Left colon (tissue), 2 donors: ENCODE measurements at regions not wholly inside any gene's neighbourhood (a gene's known extent, or its start where the extent isn't known, plus 50 kb on each side); places are given as distances from the start of the nearest gene placed in this dataset.
"Not testable (repeated sequence)": the region's sequence is repeated elsewhere in the genome, so short reads cannot be mapped to it uniquely, and the experiment has no call there.

ENCODE experiments used
- ATAC-seq: fragments of 200-7000 bp; cut with Tn5 transposase; one replicate; pipeline ENCODE4 v1.9.1; 2020; ENCODE audit warnings: mild to moderate bottlenecking, moderate library complexity
- DNase-seq, 2 donors: peaks; one replicate each; pipeline ENCODE4 v3.0.0-alpha.2; 2020
- intact Hi-C, 2 donors: fragments of 100-400 bp; cut with DNase I in 1 of 2; cut with micrococcal nuclease in 1 of 2; formaldehyde crosslinking; loops; one replicate each; pipeline versions ENCODE4 v1.11.2 to v1.14.0; 2022; cut with DNase I, micrococcal nuclease
- donor health status: DM: no; HTN: no; CAD: no.
- donor health status: DM: yes; HTN: yes; CAD: no.

DNA sequence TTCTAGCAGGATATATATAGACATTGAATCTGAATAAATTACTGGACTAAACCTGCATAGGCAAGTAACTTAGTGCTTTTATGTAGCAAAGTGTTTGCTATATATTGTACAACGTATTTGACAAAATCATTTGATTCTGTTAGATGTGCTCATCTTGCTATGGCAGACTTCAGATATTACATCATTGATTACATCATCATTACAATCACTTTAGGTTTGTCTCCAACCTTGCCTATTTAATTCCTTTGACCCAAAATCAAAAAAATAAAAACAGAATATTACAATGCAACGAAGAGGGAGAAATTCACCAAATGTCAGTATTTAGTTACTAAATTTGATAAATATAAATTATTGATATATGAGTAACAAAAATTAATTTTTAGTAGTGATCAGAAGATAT lies 155.7 kb upstream of the STEAP1 start:
- DNase-seq (no peak), ATAC-seq (no peak)
- intact Hi-C loops: no loop called here

DNA sequence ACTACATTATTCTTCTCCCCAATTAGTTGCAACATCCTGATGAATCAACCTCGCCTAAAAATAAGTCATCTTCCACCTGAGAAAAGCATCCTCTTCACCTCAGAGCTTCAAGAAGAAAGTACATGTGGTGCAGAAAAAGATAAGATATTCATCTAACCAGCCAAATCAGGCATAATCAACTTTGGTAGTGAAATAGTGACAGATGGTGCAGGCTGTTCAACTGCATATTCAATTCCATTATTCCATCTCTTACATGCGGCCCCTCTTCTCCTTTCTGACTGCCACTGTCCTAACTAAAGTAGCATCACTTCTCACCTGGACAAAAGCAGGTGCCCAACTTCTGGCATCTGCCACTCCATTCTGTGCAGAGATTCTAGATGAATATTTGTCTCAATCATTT lies 148.4 kb upstream of the STEAP1 start:
- DNase-seq: no peak
- ATAC-seq: no peak
- intact Hi-C loops: no loop called here

DNA sequence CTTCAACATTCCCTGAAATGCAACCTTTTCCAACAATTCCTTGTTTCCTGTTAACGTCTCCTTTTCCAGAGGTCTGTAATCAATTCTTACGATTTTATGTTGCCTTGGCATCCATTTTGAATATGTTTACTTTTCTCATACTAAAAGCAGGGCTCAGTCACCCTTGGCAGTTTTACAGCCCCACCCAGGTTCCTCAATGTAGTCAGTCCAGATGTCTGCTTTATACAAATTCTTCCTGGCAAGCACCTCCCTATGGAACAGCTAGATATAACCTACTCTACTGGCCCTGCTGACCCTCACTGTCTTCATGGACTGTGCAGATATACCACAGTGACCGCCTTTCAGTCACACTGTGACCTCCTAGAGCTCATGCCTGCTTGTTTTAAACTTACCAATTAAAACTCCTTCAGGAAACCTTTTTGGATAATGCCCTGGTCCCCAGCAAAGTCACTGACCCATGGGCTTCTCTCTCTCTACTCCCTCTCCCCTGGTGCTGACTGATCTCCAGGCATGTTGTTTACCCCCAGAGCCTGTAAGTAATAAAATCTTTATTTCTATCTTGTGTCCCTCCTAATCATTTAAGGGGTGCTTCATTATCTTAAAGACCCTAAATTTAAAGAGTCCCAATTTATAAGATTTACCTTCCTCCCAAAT lies 147.1 kb upstream of the STEAP1 start:
- peak; percentile 53 to 70 for DNase-seq
- intact Hi-C loops: no loop called here
- ATAC-seq: peak; percentile 99

DNA sequence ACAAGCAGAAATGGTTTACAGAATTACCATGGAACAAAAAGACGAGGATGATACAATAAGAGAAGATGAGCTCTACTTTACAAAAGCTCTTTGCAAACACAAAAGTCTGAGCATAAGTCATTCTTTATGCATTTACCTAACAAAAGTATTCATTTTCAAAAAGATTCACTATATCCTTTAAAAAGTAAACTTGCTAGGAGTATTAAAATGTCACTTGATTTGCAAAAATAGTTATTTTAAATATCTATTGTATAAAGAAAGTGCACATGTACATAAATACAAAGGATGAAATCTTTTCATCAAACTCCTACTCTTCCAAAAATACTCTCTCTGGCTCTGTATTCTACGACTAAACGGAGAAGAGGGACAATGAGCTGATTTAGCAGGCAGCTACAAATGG lies 146.4 kb upstream of the STEAP1 start:
- DNase-seq (no peak), ATAC-seq (no peak)
- intact Hi-C loops: no loop called here

DNA sequence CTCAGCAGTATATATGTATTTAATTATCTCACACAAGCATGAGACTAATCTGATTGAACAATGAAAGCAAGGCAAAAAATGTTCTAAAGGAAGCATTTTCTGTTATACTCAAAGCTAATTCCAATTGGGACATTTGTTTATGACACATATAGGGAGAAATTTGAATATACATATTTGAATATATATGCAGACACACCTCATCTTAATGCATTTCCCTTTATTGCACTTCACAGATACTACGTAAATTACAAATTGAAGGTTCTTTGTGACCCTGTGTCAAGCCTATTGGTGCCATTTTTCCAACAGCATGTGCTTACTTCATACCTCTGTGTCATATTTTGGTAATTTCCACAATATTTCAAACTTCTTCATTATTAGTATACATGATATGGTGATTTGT lies 132.1 kb upstream of the STEAP1 start:
- DNase-seq: no peak
- no peak for ATAC-seq
- intact Hi-C loops: no loop called here

DNA sequence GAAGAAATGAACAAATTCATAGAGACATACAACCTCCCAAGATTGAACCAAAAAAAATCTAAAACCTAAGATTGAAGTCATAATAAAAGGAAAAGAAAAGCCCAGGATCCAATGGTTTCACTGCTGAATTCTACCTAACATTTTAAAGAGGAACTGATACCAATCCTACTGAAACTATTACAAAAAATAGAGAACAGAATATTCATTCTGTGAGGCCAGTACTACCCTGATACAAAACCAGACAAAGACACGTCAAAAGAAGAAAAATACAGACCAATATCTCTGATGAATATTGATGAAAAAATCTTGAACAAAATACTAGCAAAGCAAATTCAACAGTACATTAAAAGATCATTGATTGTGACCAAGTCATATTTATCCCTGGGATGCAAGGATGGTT lies 128.5 kb upstream of the STEAP1 start:
- DNase-seq: no peak
- intact Hi-C loops: no loop called here
- ATAC-seq: no peak

DNA sequence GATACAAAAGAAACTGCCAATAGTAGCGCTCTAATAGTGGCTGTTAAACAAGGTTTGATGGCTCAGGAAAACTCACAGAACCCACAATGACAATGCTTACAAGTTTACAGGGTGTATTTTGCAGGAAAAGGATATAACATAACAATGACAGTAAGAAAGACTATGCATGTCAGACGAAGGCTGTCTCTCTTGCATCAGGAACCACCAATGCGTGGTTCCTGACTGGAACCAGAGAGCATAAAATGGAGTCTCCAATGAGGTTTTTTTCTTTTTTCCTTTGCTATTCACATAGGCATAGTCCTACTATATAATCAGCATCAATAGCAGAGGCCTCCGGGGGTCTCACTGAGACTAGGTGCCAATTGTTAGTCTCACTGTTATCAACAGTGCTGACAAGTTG lies 120.4 kb upstream of the STEAP1 start:
- intact Hi-C loops: no loop called here
- no peak for DNase-seq
- no peak for ATAC-seq

DNA sequence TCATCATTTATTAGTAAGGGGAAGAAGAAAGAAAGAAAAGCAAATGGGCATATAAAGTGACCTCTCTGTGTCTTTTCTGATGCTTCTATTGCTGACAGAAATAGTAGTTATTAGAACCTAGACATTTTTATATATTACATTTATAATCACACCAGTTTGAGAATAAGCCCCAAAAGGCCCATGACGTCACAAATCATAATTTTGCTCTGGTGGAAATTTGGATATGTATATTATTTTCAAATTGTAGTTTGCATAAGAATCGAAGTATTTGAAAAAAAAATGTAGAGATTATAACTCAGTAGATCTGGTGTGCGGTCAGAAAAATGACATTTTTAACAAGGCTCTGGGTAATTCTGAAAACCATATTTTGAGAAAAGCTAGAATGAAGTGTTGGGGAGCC lies 101.2 kb upstream of the STEAP1 start:
- ATAC-seq (no peak), DNase-seq (no peak)
- intact Hi-C loops: no loop called here

DNA sequence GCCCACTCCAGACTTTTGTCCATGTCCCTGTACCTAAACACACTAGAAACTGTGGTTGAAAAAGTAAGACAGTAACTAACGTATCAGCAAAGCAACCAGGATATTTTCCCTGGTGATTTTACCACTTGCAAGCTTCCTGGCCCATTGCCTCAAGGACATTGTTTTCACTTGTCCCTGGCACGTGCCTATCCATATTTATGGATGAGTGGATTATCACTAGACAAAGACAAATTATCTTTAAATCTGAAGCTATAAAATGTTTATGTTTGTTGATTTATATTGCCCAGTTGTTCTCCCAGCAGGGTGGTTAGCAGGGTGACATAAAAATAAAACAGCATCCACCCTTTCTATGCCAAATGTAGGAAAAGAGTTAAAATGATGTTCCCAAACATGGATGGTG lies 93.2 kb upstream of the STEAP1 start:
- peak; percentile 26 for ATAC-seq
- intact Hi-C loops: no loop called here
- no peak for DNase-seq

DNA sequence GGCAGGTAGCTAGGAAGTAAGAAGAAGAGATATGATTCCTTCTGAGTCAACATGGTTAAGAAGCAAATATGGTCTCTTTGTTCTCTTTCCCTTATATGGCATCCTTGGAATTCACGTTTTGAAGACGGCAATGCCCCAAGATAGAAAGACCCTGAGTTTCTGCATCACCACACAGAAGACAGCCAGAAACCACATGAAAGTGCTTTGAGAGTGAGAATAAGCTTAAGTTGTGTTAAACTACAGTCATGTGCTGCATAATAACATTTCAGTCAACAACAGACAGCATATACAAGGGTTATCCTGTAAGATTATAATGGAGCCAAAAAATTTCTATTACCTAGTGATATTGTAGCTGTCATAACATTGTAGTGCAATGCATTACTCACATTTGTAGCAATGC lies 89.9 kb upstream of the STEAP1 start:
- no peak for DNase-seq
- intact Hi-C loops: no loop called here
- ATAC-seq: no peak

DNA sequence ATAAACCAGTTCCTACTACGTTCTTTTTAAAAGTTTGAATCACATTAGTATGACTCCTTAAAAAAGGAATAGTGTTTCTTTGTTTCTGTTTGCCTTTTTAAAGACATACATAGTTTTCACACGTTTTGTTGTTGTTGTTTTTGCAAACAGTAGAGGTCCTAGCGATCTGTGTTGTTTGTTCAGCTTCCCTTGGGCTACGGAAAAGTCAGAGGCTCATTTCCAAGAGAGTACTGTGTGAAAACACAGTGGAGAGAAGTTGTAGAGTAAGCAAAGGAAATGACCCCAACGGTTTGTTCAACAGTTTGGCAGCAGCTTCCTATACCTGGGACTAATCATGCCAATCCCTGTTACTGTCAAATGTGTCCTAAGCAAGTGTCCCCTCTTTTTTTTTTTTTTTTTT lies 87.1 kb upstream of the STEAP1 start:
- intact Hi-C loops: no loop called here
- no peak for ATAC-seq
- DNase-seq: no peak

DNA sequence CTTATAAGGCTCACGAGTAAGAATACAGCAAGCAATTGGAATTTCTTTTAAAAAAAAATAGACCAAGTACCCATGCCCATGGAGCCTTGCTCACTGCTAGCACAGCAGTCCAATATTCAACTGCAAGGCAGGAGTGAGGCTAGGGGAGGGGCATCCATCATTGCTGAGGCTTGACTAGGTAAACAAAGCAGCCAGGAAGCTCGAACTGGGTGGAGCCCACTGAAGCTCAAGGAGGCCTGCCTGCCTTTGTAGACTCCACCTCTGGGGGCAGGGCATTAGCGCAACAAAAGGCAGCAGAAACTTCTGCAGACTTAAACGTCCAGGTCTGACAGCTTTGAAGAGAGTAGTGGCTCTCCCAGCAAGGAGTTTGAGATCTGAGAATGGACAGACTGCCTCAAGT lies 84.0 kb upstream of the STEAP1 start:
- intact Hi-C loops, ATAC-seq: not testable (repeated sequence)
- DNase-seq: peak; percentile 19 to 27

DNA sequence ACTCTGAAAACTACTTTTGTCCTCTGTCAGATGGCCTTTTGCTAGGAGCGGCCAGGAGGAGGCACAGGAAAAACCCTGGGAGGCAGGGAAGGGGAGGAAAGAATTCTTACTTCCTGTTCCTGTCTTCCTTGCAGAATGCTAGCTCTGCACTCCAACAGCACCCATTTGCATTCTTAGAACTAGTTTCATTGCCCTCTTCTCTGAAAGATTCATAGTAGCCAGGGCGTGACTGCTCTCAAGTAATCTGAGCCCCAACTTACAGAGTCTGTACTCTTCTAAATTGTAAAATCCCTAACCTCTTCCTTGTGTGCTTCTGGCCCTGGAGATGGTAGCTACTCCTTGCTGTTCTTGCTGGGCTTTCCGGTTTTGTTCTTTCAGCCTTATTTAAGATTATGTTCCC lies 75.3 kb upstream of the STEAP1 start:
- DNase-seq (no peak), ATAC-seq (no peak)
- intact Hi-C loops: no loop called here

DNA sequence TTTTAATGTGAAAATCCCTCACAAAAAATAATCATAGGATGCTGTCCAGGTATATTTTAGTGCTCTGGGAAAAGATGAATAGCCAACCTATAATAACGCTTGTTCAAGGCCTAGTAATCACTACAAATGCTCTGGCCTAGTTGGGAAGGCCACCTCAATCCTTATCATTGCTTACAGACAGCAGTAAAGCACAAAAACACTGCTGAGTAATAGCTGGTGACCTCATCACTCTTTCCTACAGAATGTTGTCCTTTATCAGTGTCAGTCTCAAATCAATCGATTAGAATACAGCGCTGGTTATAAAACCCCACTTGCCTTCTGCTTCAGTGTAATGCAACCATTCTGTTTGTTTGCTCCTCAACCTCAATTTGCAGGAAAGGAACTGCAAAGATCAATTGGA lies 72.6 kb upstream of the STEAP1 start:
- ATAC-seq: no peak
- intact Hi-C loops: no loop called here
- no peak for DNase-seq

DNA sequence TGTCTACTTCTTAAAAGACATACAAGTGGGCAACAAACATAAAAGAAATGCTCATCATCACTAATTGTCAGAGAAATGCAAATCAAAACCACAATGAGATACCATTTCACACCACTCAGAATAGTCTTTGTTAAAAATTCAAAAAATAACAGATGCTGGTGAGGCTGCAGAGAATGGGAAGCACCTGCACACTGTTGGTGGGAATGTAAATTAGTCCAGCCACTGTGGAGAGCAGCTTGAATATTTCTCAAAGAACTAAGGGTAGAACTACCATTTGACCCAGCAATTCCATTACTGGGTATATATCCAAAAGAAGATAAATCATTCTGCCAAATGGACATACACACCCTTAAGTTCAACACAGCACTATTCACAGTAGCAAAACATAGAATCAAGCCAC lies 61.8 kb upstream of the STEAP1 start:
- ATAC-seq: no peak
- intact Hi-C loops: no loop called here

DNA sequence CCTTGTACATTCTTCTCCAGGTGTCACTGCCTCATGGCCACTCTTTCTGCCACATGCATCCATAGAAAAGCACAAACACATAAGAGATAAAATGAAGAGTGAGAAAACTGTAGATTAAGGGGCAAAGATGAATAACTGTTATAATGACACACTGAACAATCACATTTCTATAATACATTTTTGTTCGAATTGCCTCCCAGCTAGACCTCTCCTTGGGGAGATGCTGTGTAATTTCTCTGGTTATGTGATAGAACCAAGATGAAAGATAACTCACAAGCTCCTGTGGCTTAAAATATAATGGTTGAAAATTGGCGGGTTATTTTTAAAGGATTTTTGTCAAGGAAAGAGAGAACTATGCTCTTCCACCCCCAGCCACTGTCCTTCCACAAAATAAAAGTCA lies 60.2 kb upstream of the STEAP1 start:
- no peak for ATAC-seq
- no peak for DNase-seq
- intact Hi-C loops: no loop called here

More for the DNA sequence above, 61.8 kb upstream of the STEAP1 start:
- no peak for DNase-seq
